PC-9 (cell line): ENCODE measurements at regions not wholly inside any gene's neighbourhood (a gene's known extent, or its start where the extent isn't known, plus 50 kb on each side); places are given as distances from the start of the nearest gene placed in this dataset.
A peak's percentile ranks its signal among the peaks of the same experiment; 100 is the strongest.

ENCODE experiments used
- BruUV-seq: library from RNA; stranded (reverse); fragments of 400-500 nt; replicated peaks from 2 replicates; lab custom pipeline; 2021; lab: Mats Ljungman, UMichigan
- CTCF ChIA-PET: fragments of 300-600 bp; sonication (Branson Sonifier 250); formaldehyde crosslinking; loops from one replicate; lab custom pipeline; 2022; ENCODE audit warnings: antibody characterized with exemption; lab: Charles Lee
- POLR2A ChIA-PET: fragments of 300-600 bp; sonication (Branson Sonifier 250); formaldehyde crosslinking; loops from one replicate; lab custom pipeline; 2022; ENCODE audit warnings: antibody characterized with exemption; ENCODE audit not compliant: unreplicated experiment; lab: Charles Lee
- DNase-seq, 2 experiments: peaks; one replicate each; pipeline versions ENCODE4 v3.0.0 to v3.0.0-alpha.2; 2015 to 2022; ENCODE audit warnings: mixed read lengths in 1 of 2
- H2AFZ ChIP-seq: fragments of 200-600 bp; sonication (generic); 2 replicates; pipeline ENCODE4 v1.8.1; 2017; ENCODE audit warnings: antibody characterized with exemption
- H3F3A ChIP-seq: fragments of 200-600 bp; sonication (generic); 2 replicates; pipeline ENCODE4 v1.8.1; 2017; ENCODE audit warnings: antibody characterized with exemption, mild to moderate bottlenecking, low read depth; ENCODE audit not compliant: insufficient read depth
- H3K27ac ChIP-seq: fragments of 200-600 bp; sonication (generic); 2 replicates; pipeline ENCODE4 v1.6.1; 2016; ENCODE audit warnings: mixed run types
- H3K27me3 ChIP-seq: fragments of 200-600 bp; sonication (generic); 2 replicates; pipeline ENCODE4 v1.6.1; 2016; ENCODE audit warnings: low read depth, mixed run types; ENCODE audit not compliant: insufficient read depth
- H3K36me3 ChIP-seq: fragments of 200-600 bp; sonication (generic); 2 replicates; pipeline ENCODE4 v1.6.1; 2016; ENCODE audit warnings: low read depth, mixed run types
- H3K4me1 ChIP-seq: fragments of 200-600 bp; sonication (generic); replicated peaks from 2 replicates; pipeline ENCODE4 v1.6.1; 2016; ENCODE audit warnings: mixed run types; ENCODE audit not compliant: insufficient read depth
- H3K4me2 ChIP-seq: fragments of 200-600 bp; sonication (generic); 2 replicates; pipeline ENCODE4 v1.6.1; 2017; ENCODE audit warnings: mixed run types
- H3K4me3 ChIP-seq: fragments of 200-600 bp; sonication (generic); 2 replicates; pipeline ENCODE4 v1.6.1; 2016; ENCODE audit warnings: mixed run types
- H3K79me2 ChIP-seq: fragments of 200-600 bp; sonication (generic); 2 replicates; pipeline ENCODE4 v1.6.1; 2017; ENCODE audit warnings: low read depth, mixed run types
- H3K9me2 ChIP-seq: fragments of 200-600 bp; sonication (generic); 2 replicates; pipeline ENCODE4 v1.8.1; 2017; ENCODE audit warnings: mild to moderate bottlenecking; ENCODE audit not compliant: insufficient read depth
- H3K9me3 ChIP-seq: fragments of 200-600 bp; sonication (generic); 2 replicates; pipeline ENCODE4 v1.8.1; 2016; ENCODE audit warnings: low read depth; ENCODE audit not compliant: insufficient read depth
- H4K20me1 ChIP-seq: fragments of 200-600 bp; sonication (generic); 2 replicates; pipeline ENCODE4 v1.8.1; 2017; ENCODE audit not compliant: insufficient read depth
- CTCF ChIP-seq: fragments of 200-600 bp; sonication (generic); conservative IDR thresholded peaks from 2 replicates; pipeline ENCODE4 v1.6.1; 2017; ENCODE audit warnings: mixed run types, antibody characterized with exemption, mild to moderate bottlenecking, moderate library complexity
- EZH2 ChIP-seq: fragments of 200-600 bp; sonication (generic); IDR thresholded peaks from 2 replicates; pipeline ENCODE4 v1.8.0; 2017; ENCODE audit warnings: antibody characterized with exemption, low read depth
- intact Hi-C: fragments of 100-400 bp; cut with micrococcal nuclease; formaldehyde crosslinking; loops from one replicate; pipeline ENCODE4 v1.10.0; 2022; ENCODE audit not compliant: unreplicated experiment

- no peaks in the 10 kb centered on the region for H3K79me2 ChIP-seq
Measured at GRCh38 chr5:27473307-27474046, 435.1 kb upstream of the CDH9 start.

GRCh38 chr5:27472871-27473270 lies 434.5 kb upstream of the CDH9 start:
- H3K4me3 ChIP-seq = no peak overlapping the region
- intact Hi-C loops = loop anchor here (2.0 to 5.0 kb wide), 2 partner anchors 156 to 232 kb away; no protein-coding TSS in a partner anchor
- BruUV-seq = no TSS peak

More at GRCh38 chr5:27473307-27474046, 435.1 kb upstream of the CDH9 start:
- H3K4me3 ChIP-seq = no peak overlapping the region
- H3K9me3 ChIP-seq = peaks cover 11% of the 10 kb centered on the region; the same call in 1 of the 2 replicates
- H3K9me2 ChIP-seq = no peaks in the 10 kb centered on the region
- no peaks in the 10 kb centered on the region for H3F3A ChIP-seq
- DNase-seq = no peak
- H3K27me3 ChIP-seq = no peaks in the 10 kb centered on the region
- H3K4me2 ChIP-seq = no peak overlapping the region
- TF ChIP-seq EZH2 (no peak), CTCF (no peak)
- CTCF ChIA-PET = no interaction called here
- POLR2A ChIA-PET = no interaction called here
- no peaks in the 10 kb centered on the region for H3K36me3 ChIP-seq
- intact Hi-C loops = loop anchor here (2.0 to 5.0 kb wide), 2 partner anchors 156 to 233 kb away; no protein-coding TSS in a partner anchor
- H3K27ac ChIP-seq = no peak overlapping the region
- no TSS peak for BruUV-seq
- H4K20me1 ChIP-seq = no peaks in the 10 kb centered on the region
- no peaks in the 10 kb centered on the region for H3K4me1 ChIP-seq
- peak overlapping the region; percentile 22; the same call in 1 of the 2 replicates for H2AFZ ChIP-seq

More at GRCh38 chr5:27472871-27473270, 434.5 kb upstream of the CDH9 start:
- DNase-seq = no peak
- H3K4me2 ChIP-seq = no peak overlapping the region
- peaks cover 7% of the 10 kb centered on the region; the same call in 1 of the 2 replicates for H3K9me3 ChIP-seq
- no peaks in the 10 kb centered on the region for H3K36me3 ChIP-seq
- no peaks in the 10 kb centered on the region for H4K20me1 ChIP-seq
- ChIA-PET CTCF (no interaction called here), POLR2A (no interaction called here)
- no peaks in the 10 kb centered on the region for H3K27me3 ChIP-seq
- TF ChIP-seq CTCF (no peak), EZH2 (no peak)
- H3K9me2 ChIP-seq = no peaks in the 10 kb centered on the region
- no peaks in the 10 kb centered on the region for H3F3A ChIP-seq
- peak overlapping the region; percentile 22; the same call in 1 of the 2 replicates for H2AFZ ChIP-seq
- no peaks in the 10 kb centered on the region for H3K79me2 ChIP-seq
- H3K27ac ChIP-seq = no peak overlapping the region
- no peaks in the 10 kb centered on the region for H3K4me1 ChIP-seq
